ENCODE measurements at regions not wholly inside any gene's neighbourhood (a gene's known extent, or its start where the extent isn't known, plus 50 kb on each side); places are given as distances from the start of the nearest gene placed in this dataset.

DNA sequence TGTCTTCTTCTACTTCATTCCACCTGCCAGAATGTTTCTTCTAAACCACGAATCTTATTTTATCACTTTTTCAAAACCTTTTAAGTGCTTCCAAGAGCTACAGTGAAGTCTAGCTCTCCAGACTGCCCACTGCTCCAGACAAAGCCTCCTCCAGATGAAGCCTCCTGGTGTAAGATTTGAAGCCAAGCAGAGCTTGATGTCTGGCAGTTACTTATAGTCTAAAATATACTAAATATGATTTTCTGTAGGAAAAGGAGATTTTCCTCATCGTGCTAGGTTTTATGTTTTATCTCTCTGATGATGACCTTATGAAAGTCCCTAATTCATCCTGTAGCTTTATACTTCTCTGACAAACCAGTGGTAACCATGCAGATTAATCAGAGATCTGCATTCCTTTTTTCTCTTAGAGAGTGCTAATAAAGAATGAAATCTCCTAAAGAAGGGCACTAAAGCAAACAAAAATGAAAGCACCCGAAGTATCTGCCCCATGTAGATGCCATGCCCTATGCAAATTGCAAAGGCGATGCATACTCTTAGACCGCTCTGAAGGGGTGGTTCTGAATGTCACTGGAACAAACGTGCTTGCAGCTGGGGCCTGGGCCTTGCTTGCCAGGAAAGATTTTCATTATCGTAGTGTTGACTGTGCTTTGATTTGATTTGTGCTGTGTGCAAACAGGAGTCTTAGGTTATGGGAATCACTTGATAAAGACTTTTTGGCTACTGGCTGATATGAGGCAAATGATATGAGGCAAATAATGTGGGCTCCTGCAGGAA is 314.2 kb downstream of the PID1 start:
- Mint-ChIP-seq H3K27me3 (no peaks in the 10 kb centered on the region), H3K9me3 (peaks cover 3 to 14% (median 3%) of the 10 kb centered on the region in 5 donors), H3K27ac (no peak overlapping the region), H3K36me3 (no peaks in the 10 kb centered on the region), H3K4me1 (no peaks in the 10 kb centered on the region), H3K4me3 (no peak overlapping the region)
- no peaks in the 10 kb centered on the region for H3K36me3 ChIP-seq (ENCODE audit: insufficient read depth, low read length)
- H3K9me3 ChIP-seq (ENCODE audit: low read length), result no peaks in the 10 kb centered on the region
- DNase-seq, result no peak
- H3K27me3 ChIP-seq (ENCODE audit: insufficient read depth, low read length, poor library complexity, severe bottlenecking), result no peaks in the 10 kb centered on the region
- no peak overlapping the region for H3K4me3 ChIP-seq (ENCODE audit: low read length)
- H3K27ac ChIP-seq (ENCODE audit: low read depth, low read length), result no peak overlapping the region
- H3K4me1 ChIP-seq (ENCODE audit: insufficient read depth, low read length), result no peaks in the 10 kb centered on the region
- POLR2A ChIA-PET, result no interaction called here
- CTCF ChIA-PET, result no interaction called here

DNA sequence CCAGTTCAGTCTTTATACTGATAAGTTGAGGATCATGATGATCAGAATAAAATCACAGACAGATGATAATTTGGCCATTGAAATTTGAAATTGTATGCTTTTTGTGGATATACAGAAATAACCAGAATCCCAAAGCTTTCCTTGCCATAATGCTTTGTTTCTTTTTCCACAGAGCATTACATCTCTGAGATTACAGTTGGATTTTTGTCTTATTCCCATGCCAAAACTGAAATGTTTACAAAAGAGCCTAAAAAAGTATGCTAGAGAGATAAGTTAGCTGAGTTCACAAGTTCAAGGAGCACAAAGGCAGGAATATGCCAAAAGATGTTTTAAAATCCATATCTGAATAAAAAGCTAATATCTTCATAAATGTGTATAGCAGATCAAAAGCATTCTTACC is 321.3 kb downstream of the PID1 start:
- H3K27ac Mint-ChIP-seq, result no peak overlapping the region
- CTCF ChIA-PET, result no interaction called here

DNA sequence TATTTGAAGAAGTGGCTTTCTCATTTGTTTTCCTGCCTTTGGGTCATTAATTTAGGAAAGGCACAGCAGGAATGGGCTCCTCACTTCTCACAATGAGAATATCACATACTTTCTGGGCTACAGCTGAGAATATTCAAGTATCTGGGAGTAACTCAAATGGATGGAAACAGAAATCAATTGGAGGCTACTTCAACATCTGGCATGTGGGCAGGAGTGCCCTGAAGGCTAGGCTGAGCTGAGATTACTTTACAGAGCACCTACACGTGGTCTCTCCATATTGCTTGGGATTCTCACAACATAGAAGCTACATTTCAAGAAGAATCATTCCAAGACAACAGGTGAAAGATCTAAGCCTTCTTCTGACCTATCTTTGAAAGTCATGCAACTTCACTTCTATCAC is 325.4 kb downstream of the PID1 start:
- Mint-ChIP-seq H3K4me3 (no peak overlapping the region), H3K4me1 (no peaks in the 10 kb centered on the region), H3K27me3 (no peaks in the 10 kb centered on the region), H3K9me3 (peaks cover 0 to 18% (median 8%) of the 10 kb centered on the region in 5 donors), H3K27ac (no peak overlapping the region), H3K36me3 (no peaks in the 10 kb centered on the region)
- no peaks in the 10 kb centered on the region for H3K4me1 ChIP-seq (ENCODE audit: insufficient read depth, low read length)
- DNase-seq, result no peak
- H3K9me3 ChIP-seq (ENCODE audit: low read length), result no peaks in the 10 kb centered on the region
- H3K27ac ChIP-seq (ENCODE audit: low read depth, low read length), result no peak overlapping the region
- H3K4me3 ChIP-seq (ENCODE audit: low read length), result no peak overlapping the region
- ChIA-PET CTCF (no interaction called here), POLR2A (no interaction called here)
- no peaks in the 10 kb centered on the region for H3K36me3 ChIP-seq (ENCODE audit: insufficient read depth, low read length)
- H3K27me3 ChIP-seq (ENCODE audit: insufficient read depth, low read length, poor library complexity, severe bottlenecking), result no peaks in the 10 kb centered on the region

More for the DNA sequence above, 321.3 kb downstream of the PID1 start:
- no peak overlapping the region for H3K27ac ChIP-seq (ENCODE audit: low read depth, low read length)
- no peaks in the 10 kb centered on the region for H3K9me3 ChIP-seq (ENCODE audit: low read length)
- no peaks in the 10 kb centered on the region for H3K36me3 ChIP-seq (ENCODE audit: insufficient read depth, low read length)
- no peaks in the 10 kb centered on the region for H3K36me3 Mint-ChIP-seq
- no peak overlapping the region for H3K4me3 Mint-ChIP-seq
- H3K27me3 Mint-ChIP-seq, result no peaks in the 10 kb centered on the region
- DNase-seq, result no peak
- H3K4me1 Mint-ChIP-seq, result no peaks in the 10 kb centered on the region
- no peaks in the 10 kb centered on the region for H3K27me3 ChIP-seq (ENCODE audit: insufficient read depth, low read length, poor library complexity, severe bottlenecking)
- H3K9me3 Mint-ChIP-seq, result peaks cover 2 to 15% (median 4%) of the 10 kb centered on the region in 5 donors
- POLR2A ChIA-PET, result no interaction called here
- H3K4me1 ChIP-seq (ENCODE audit: insufficient read depth, low read length), result no peaks in the 10 kb centered on the region
- H3K4me3 ChIP-seq (ENCODE audit: low read length), result no peak overlapping the region

DNA sequence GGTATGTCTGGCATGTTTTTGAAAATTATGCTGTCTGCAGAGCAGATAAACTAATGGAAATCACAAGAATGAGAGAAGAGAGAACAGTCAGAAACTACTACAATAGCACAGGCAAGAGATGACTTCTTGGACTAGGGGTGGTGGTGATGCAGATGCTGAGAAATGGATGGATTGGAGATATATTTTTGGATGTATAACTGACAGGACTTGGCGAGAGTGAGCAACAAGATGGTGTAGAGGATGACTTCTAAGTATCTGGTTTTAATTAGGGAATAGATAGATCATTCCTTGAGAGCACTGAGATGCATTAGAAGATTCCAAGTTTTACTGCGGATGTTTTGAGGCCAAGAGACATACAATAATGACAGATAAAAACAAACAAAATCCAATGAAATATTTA is 328.2 kb downstream of the PID1 start:
- Histone ChIP-seq H3K4me3 (ENCODE audit: low read length) (no peak overlapping the region), H3K9me3 (ENCODE audit: low read length) (no peaks in the 10 kb centered on the region), H3K36me3 (ENCODE audit: insufficient read depth, low read length) (no peaks in the 10 kb centered on the region), H3K4me1 (ENCODE audit: insufficient read depth, low read length) (no peaks in the 10 kb centered on the region), H3K27me3 (ENCODE audit: insufficient read depth, low read length, poor library complexity, severe bottlenecking) (no peaks in the 10 kb centered on the region), H3K27ac (ENCODE audit: low read depth, low read length) (no peak overlapping the region)
- Mint-ChIP-seq H3K4me1 (no peaks in the 10 kb centered on the region), H3K27ac (no peak overlapping the region), H3K36me3 (no peaks in the 10 kb centered on the region), H3K4me3 (no peak overlapping the region), H3K27me3 (no peaks in the 10 kb centered on the region), H3K9me3 (peaks cover 0 to 18% (median 11%) of the 10 kb centered on the region in 5 donors)
- CTCF ChIA-PET, result no interaction called here
- no peak for DNase-seq
- POLR2A ChIA-PET, result no interaction called here

DNA sequence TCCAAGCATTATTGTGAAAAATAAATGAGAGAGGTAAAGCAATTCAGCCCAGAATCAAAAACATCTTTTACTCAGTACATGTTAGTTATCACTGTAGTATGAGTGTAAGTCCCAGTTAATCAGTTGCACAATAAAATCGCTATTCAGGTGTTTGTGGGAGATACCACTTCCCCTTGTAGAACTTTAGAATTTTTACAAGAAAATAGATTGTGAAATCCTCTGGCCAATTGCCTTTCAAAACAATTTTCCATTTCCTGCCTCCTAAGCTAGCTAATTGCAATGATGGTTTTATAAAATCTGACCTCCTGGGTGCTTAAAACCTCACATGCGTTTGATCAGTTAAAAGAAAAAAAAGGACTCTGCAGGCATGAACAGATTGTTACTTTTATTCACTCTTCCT is 332.5 kb downstream of the PID1 start:
- Histone ChIP-seq H3K27me3 (ENCODE audit: insufficient read depth, low read length, poor library complexity, severe bottlenecking) (no peaks in the 10 kb centered on the region), H3K4me3 (ENCODE audit: low read length) (no peak overlapping the region), H3K36me3 (ENCODE audit: insufficient read depth, low read length) (no peaks in the 10 kb centered on the region), H3K27ac (ENCODE audit: low read depth, low read length) (no peak overlapping the region), H3K4me1 (ENCODE audit: insufficient read depth, low read length) (no peaks in the 10 kb centered on the region), H3K9me3 (ENCODE audit: low read length) (peaks cover 4% of the 10 kb centered on the region)
- CTCF ChIA-PET, result no interaction called here
- Mint-ChIP-seq H3K36me3 (no peaks in the 10 kb centered on the region), H3K4me3 (no peak overlapping the region), H3K27ac (no peak overlapping the region), H3K27me3 (no peaks in the 10 kb centered on the region), H3K4me1 (no peaks in the 10 kb centered on the region), H3K9me3 (peaks cover 5 to 35% (median 7%) of the 10 kb centered on the region in 5 donors)
- POLR2A ChIA-PET, result no interaction called here
- DNase-seq, result no peak

DNA sequence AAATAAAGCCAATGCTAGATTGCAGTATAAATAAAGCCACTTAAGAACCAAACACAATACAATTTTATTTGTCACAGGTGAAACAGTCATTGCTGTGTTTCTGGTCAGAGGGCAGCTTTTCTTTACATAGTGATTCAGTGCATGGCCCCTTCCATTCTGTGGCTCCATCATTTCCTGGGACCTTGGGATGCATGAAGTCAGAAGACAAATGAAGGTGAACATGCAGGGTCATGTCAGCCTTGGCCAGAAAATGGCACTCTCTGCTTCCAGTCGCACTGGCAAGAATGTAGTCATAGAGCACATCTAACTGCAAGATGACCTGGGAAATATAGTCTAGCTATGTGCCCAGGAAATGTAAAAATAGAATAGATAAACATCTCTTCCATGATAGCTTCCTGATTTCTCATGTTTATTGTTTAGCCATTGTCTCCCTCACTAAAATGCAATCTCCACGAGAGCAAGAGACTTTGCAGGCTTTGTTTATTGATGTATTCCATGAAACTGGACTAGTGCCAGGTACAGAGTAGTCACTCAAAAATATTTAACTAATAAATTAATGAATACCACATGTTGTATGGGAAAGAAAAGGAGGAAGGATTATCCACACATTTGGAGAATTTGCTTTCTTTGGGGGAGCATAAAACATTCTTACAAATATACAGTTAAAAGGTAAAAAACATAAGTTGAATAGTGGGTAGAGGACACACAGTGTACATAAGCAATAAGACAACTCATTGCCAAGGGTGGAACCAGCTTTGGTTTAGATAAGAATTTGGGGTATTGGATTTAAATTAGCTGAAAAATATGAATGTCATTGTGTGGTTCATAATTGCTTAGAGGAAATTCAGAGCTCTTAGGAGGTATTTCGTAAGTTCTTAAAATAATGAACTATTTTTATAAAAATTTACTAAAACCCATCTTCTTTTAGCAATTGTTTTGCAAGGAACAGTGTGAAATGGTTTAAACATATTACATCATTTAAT is 343.8 kb downstream of the PID1 start:
- no peak overlapping the region for H3K4me3 Mint-ChIP-seq
- H3K4me3 ChIP-seq (ENCODE audit: low read length), result no peak overlapping the region
- no peak for DNase-seq
- H3K9me3 ChIP-seq (ENCODE audit: low read length), result no peaks in the 10 kb centered on the region
- no peaks in the 10 kb centered on the region for H3K27me3 Mint-ChIP-seq
- H3K4me1 ChIP-seq (ENCODE audit: insufficient read depth, low read length), result no peaks in the 10 kb centered on the region
- H3K36me3 ChIP-seq (ENCODE audit: insufficient read depth, low read length), result no peaks in the 10 kb centered on the region
- H3K27me3 ChIP-seq (ENCODE audit: insufficient read depth, low read length, poor library complexity, severe bottlenecking), result no peaks in the 10 kb centered on the region
- H3K9me3 Mint-ChIP-seq, result peaks cover 3 to 21% (median 12%) of the 10 kb centered on the region in 5 donors
- ChIA-PET CTCF (no interaction called here), POLR2A (no interaction called here)
- no peak overlapping the region for H3K27ac Mint-ChIP-seq
- no peaks in the 10 kb centered on the region for H3K4me1 Mint-ChIP-seq
- H3K36me3 Mint-ChIP-seq, result no peaks in the 10 kb centered on the region
- no peak overlapping the region for H3K27ac ChIP-seq (ENCODE audit: low read depth, low read length)

DNA sequence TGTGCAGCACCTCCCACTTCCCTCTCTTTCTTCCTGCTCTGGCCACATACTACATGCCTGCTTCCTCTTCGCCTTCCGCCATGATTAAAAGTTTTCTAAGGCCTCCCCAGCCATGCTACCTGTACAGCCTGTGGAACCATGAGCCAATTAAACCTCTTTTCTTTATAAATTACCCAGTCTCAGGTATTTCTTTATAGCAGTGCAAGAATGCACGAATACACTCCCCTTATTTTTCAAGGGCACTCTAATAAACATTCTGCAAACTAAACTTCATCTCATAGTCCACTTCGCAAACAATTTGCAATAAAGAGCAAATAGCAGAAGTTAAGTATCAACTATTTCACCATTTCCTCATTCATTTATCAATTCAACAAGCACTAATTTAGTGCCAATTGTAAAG is 351.3 kb downstream of the PID1 start:
- no peaks in the 10 kb centered on the region for H3K36me3 Mint-ChIP-seq
- H3K27ac Mint-ChIP-seq, result no peak overlapping the region
- H3K9me3 Mint-ChIP-seq, result peaks cover 0 to 10% (median 4%) of the 10 kb centered on the region in 5 donors
- no peak overlapping the region for H3K4me3 Mint-ChIP-seq
- Histone ChIP-seq H3K9me3 (ENCODE audit: low read length) (no peaks in the 10 kb centered on the region), H3K36me3 (ENCODE audit: insufficient read depth, low read length) (no peaks in the 10 kb centered on the region), H3K4me3 (ENCODE audit: low read length) (no peak overlapping the region), H3K4me1 (ENCODE audit: insufficient read depth, low read length) (no peaks in the 10 kb centered on the region), H3K27ac (ENCODE audit: low read depth, low read length) (no peak overlapping the region), H3K27me3 (ENCODE audit: insufficient read depth, low read length, poor library complexity, severe bottlenecking) (no peaks in the 10 kb centered on the region)
- ChIA-PET CTCF (no interaction called here), POLR2A (no interaction called here)
- H3K27me3 Mint-ChIP-seq, result no peaks in the 10 kb centered on the region
- H3K4me1 Mint-ChIP-seq, result no peaks in the 10 kb centered on the region
- DNase-seq, result no peak

DNA sequence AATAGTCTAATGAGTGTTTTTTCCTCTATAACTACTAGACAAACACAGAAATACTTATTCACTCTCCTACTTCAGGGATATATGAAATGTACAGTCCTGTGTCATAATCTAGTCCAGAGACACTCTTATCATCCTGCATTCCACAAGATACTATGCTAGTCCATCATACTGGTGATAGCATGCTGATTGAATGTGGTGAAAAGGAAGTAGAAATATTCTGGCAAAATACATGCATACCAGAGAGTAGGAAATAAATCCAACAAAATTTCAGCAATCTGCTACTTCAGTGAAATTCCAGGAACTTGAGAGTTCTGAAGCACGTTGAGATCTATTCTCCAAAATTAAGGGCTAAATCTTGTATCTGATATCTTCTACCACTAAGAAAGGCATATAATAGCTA is 353.9 kb downstream of the PID1 start:
- Mint-ChIP-seq H3K27ac (no peak overlapping the region), H3K36me3 (no peaks in the 10 kb centered on the region), H3K27me3 (no peaks in the 10 kb centered on the region), H3K4me3 (no peak overlapping the region), H3K9me3 (peaks cover 0 to 19% (median 4%) of the 10 kb centered on the region in 5 donors), H3K4me1 (no peaks in the 10 kb centered on the region)
- DNase-seq, result no peak
- Histone ChIP-seq H3K36me3 (ENCODE audit: insufficient read depth, low read length) (no peaks in the 10 kb centered on the region), H3K4me1 (ENCODE audit: insufficient read depth, low read length) (no peaks in the 10 kb centered on the region), H3K9me3 (ENCODE audit: low read length) (no peaks in the 10 kb centered on the region), H3K27ac (ENCODE audit: low read depth, low read length) (no peak overlapping the region), H3K27me3 (ENCODE audit: insufficient read depth, low read length, poor library complexity, severe bottlenecking) (no peaks in the 10 kb centered on the region), H3K4me3 (ENCODE audit: low read length) (no peak overlapping the region)
- ChIA-PET CTCF (no interaction called here), POLR2A (no interaction called here)

Data from CD8-positive, alpha-beta memory T cell (primary cell).